Spleen (tissue), 7 donors: ENCODE measurements at regions not wholly inside any gene's neighbourhood (a gene's known extent, or its start where the extent isn't known, plus 50 kb on each side); places are given as distances from the start of the nearest gene placed in this dataset.

Source experiments
- CTCF ChIP-seq, 11 experiments: fragments of 200-600 bp in 7 of 11; fragments of 450-650 bp in 4 of 11; sonication (generic) in 4 of 11; IDR thresholded peaks in 8 of 11; conservative IDR thresholded peaks in 3 of 11; 1 replicate in 7 of 11; 2 replicates in 4 of 11; pipeline versions ENCODE4 v1.4.0 to v1.8.0; 2016 to 2021; ENCODE audit warnings: antibody characterized with exemption in 11 of 11, inconsistent platforms in 4 of 11, mild to moderate bottlenecking in 1 of 11
- POLR2A ChIP-seq, 3 donors: fragments of 450-650 bp; IDR thresholded peaks; one replicate each; pipeline ENCODE4 v1.5.1; 2017; ENCODE audit warnings: antibody characterized with exemption in 3 of 3, mild to moderate bottlenecking in 1 of 3
- POLR2AphosphoS5 ChIP-seq, 3 donors: sonication (generic); formaldehyde crosslinking; IDR thresholded peaks; one replicate each; pipeline ENCODE4 v1.5.1; 2017; ENCODE audit warnings: antibody characterized with exemption in 3 of 3
- donor health status: DM: no; HTN: no; CAD: no; lungs with moderate emphysema.
- donor health status: DM: no; HTN: no; CAD: no.
- donor health status: DM: no; HTN: no; CAD: no.

- no peak for TF ChIP-seq CTCF (IDR thresholded peaks at IDR 0.05 in 8 of 11, conservative IDR thresholded peaks at IDR 0.05 in 3 of 11)
- TF ChIP-seq POLR2A (IDR thresholded peaks at IDR 0.05), result no peak
- no peak for TF ChIP-seq POLR2AphosphoS5 (IDR thresholded peaks at IDR 0.05)
Observed at GRCh38 chrX:136941396-136942337, 61.1 kb upstream of the RBMX start.
